CD4-positive, alpha-beta T cell treated with Interferon gamma for 1 hour (primary cell): ENCODE measurements at regions not wholly inside any gene's neighbourhood (a gene's known extent, or its start where the extent isn't known, plus 50 kb on each side); places are given as distances from the start of the nearest gene placed in this dataset.

Source experiments
- DNase-seq: peaks from one replicate; pipeline ENCODE4 v3.0.0-alpha.2; 2020

DNA sequence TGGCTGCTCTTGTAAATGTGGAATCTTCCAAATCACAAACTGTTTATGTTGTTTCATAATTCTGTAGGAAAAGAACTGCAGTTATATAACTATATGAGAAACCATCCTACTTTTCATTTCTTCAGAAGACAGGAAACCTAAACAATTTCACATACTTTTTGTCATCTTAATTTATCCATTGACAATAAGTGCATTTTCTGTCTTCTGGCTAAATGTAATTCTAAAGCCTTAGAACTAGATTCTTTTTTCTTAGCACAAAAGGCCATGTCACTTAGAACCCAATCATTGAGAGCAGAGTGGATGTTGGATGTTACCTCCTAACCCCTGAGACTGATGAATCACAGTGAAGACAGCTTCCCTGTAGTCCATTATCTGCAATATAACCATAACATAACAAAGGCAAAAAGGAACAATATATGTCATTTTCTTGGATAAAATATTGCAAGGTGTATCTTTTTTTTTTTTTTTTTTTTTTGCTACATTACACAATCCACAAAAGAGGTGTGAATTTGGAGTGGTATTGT, 410.2 kb upstream of the PRMT6 start:
- DNase-seq: no peak

DNA sequence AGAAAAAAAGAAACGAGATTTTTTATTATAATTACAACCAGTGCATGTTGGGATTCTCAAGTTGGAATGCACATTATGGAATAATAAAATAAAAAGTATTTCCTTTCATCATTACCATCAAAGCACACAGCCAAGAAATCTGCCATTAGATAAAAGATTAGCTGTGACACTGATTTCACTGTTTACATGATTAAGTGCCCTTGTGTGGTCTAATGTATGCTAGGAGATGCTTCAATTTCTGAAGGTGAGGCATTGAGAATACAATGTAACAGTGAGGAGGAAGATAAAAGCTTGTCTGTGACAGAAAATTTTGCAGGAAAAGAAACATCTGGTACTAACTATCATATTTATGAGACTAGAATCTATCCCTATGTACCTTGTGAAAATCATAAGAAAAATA, 409.7 kb upstream of the PRMT6 start:
- DNase-seq: no peak

DNA sequence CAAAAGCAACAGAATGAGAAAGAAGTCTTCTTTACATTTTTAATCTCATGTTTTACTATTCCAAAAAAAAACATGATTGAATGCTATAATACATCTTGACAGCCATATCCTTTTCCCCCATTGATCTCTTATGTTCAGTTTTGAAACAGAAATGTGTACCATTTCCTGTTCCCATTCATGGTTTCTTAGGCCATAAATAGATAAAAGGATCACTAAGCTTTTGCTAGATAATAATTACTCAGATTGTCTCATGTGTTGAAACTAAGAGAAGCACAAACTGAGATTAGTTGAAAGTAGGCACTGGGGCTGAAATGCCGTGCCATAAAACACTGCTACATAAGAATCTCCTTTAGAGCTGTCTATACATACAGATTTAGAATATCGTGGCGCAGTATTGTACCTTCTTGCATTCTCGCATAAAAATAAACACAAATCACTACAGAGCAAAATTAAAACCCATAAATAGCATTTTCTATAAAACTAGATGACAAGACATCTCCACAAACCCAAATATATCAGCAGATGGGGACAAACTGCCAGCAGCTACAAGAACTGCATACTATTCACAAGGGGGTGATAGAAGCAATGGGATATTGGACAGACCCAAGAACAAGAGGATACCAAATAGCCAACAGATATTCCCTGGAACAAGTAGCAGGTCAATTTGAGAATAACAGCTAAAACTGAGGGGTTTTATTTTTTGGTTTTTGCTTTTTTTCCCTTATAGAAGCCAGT, 405.3 kb upstream of the PRMT6 start:
- DNase-seq: no peak

DNA sequence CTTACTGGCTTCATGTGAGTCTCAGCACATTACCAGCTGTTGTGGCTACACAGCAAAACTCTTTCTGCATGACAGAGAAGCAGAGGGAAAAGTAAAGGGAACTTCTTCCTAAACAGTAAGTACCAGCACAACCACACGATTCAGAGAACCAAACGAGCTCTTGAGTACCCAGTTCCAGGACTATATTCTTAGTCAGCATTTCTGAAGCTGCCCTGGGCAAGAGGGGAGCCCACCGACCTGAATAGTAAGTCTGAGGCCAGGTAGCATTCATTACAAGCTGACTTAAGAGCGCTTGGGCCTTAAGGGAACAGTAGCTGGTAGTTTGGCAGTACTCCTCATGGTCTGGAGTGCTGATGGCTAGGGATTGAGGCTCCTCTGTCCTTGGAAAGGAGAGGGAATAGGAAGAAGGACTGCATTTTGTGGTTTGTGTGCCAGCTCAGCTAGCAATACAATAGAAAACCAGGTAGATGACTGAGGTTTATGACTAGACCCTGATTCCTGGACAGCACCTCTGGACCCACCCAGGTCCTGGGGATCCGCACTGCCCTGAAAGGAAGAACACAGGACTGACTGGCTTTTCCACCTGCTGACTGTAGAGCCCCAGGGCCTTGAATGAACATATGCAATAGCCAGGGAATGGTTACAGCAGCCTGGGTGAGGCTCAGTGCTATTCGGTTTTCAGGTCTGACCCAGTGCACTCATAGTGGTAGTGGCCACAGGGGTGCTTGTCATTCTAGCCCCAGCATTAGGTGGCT, 396.8 kb upstream of the PRMT6 start:
- DNase-seq: no peak

DNA sequence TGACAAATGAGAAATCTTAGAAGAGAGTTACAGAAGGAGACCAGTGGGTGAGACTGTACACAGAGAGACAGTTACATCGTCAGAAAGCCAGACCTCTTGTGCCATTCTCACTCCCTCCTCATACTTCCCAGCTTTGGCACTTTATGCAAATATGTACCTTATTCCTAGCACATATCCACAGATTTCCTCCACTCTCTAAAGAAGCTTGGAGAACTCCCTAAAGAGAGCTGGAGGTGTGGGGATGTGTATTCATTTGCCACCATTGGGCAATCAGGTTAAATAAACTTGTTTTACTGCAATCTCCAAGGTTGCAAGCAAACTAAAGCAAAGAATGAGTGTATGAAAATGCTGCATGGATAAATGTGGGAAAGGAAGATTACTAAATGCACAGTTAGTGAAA, 380.9 kb upstream of the PRMT6 start:
- no peak for DNase-seq

DNA sequence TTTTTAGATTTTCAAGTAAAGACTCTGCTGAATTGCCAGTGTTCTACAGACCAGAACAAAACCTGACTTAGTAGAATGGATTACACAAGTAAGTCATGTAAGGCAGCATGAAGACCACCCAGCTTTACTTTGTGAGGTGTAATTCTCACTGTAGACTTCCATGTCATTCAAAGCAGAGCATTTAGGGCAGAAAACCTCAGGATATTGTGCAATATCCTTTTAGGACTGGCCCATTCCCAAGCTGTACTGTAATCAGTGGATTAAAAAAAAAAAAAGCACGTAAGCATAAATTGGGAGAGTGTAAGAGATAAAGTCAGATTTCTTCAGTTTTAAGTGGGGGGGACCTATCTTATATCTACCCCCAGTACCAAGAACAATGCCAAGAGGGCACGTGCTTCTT, 380.5 kb upstream of the PRMT6 start:
- DNase-seq: no peak

DNA sequence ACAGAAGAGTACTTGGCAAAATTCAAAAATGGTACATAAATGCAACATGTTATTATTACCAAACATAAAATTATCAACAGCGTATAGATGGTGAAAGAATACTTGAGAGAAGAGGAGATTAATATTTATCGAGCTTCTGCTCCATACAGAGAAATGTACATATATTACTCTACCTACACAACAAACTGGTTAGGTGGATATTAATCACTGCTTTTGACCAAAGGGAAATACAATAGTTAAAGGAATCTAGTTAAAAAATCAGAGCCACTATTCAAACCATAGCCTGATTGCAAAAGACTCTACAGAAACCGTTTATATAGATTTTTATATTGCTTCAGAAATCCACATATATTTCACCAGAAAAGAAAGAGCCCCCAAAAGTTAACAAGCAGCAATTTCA, 379.3 kb upstream of the PRMT6 start:
- no peak for DNase-seq

DNA sequence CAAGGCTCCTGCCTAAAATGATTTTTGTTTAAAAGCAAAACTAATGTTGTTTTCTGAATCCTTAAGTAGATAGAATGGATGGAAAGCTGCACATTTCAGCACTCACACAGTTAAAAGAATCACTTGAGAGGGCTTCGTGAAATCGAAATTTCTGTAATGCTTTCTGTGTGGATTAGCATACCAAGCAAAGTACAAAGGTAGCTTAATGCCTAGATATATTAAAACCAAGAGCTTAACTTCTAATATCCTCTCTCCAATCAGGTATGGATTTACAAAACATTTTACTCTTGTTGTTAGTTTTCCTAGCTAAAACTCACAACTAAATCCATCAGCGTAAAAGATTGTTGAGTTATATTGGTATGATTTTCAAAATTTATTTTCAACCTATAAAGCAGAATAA, 378.8 kb upstream of the PRMT6 start:
- DNase-seq: no peak

DNA sequence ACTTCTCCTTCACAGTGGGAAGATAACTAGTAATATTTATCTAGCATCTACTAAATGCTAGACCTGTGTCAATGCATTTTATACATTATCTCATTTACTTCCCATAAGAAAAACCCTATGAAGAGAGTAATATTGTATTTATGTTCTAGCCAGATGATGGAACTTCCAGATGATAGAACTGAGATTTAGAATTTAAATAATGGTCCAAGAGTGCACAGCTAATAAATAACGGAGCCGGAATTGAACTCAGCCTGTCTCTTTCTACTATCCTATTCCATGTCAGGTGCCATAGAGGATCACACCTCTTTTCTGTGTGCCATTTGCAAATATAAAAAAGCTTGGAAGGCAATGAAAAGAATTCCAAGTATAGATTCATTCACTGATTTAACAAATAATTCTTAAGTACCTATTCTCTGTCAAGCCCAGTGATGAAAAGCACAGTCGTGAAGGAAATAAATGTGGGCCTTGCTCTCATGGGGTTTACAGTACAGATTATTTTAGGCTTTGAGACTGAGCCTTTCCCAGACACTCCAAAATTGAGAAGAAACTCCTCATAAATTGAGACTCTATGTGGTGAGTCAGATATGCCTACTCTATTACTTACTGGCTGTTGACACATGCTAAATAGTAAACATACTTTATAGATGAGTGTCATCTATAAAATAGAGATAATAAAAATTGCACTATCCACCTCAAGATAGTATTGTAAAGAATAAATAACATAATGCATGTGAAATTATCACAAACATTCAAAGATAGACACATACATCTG, 378.0 kb upstream of the PRMT6 start:
- no peak for DNase-seq

DNA sequence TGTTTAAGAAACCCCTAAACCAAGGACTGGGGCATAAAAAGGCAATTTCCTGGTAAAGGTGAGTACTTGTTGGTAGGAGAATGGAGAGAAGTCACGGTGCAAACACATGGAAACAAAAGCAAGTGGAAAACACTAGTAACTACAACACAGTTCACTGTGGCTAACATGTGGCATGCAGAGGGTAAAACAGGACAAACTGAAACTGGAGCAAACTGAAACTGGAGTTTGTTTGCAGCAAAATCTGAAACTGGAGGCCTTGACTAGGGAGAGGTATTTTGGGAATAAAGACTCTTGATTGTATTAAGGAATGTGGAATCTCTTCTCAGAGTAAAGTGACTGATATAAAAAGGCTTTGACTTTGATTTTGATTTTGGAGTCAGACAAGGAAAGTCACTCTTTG, 376.3 kb upstream of the PRMT6 start:
- DNase-seq: no peak

DNA sequence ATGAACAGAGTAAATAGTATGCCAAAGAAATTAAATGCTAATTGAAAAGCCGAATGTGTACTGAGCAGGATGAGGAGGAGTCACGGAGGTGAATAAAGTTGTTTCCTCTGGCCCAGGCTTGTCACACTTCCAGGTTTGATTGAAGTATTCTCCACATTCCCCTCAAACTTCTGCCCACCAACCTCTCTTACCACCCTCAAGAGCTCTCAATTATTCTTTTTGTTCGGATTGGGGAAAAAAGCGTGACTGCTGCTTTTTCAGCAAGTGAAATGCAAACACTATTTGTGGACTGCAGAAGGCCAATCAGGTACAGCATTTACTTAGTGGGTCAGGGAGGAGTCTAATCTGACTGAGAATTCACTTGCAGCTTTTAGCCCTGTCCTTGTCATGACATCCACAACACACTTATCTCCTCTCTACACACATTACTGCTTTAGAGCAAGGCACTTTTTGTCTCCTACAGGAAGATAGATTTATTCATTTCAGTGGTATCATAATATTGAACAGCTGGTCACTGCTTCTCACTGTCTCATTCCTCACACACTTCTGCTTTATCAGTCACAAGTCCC, 375.6 kb upstream of the PRMT6 start:
- DNase-seq: no peak

DNA sequence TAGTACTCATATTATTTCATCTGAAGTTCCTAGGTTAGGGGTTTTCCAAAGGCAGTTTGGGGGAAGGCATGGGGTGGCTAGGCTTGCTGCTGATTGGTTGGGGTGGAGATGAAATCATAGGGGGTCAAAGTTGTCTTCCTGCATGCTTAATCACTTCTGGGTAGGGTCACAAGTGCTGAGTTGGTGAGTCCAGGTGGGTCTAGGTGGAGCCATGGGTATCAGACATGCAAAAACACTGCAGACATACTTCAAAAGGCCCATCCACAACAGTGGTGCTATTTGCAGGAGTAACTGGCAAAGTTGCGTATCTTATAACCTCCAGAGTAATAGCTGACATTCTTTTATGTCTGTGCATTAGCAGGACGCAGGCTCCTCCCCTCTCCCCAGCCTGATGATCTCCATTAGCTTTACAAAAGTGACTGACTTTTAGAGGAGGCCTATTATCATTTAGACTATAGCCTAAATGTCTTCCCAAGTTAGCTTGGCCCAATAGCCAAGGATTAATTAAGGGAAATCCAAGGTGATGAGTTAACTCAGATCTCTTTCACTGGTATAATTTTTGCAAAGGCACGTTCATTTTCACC, 374.4 kb upstream of the PRMT6 start:
- DNase-seq: no peak

DNA sequence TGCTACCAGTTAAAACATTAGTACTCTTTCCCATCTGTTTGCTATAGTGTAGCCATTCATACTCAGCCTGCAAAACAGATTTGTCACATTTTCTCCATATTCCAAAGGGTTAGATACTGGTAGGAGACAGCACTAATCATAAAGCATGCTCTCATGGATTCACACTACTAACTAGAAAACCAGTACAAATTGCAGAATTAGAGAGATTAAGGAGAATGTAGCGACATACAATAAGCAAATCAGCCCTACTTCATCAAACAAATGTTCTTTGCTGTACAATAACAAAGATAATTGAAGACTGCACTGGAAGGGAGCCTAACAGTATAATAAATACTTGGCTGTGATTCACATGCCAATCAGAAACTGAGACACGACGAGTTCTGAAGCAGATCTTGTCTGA, 368.0 kb upstream of the PRMT6 start:
- DNase-seq: no peak

DNA sequence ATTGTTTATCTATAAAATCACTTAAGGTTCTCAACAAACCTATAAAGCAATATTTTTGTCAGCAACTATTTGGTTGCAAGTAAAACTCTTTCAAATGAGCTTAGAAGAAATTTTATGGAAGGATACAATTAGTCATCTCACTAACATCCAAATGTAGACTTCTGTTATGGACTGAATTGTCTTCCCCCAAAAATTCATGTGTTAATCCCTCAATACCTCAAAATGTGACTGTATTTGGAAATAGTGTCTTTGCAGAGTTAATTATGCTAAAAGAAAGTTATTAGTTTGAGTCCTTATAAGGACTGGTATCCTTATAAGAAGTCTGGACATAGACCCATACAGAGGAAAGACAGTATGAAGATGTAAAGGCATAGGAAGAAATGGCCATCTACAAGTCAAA, 357.8 kb upstream of the PRMT6 start:
- DNase-seq: no peak

DNA sequence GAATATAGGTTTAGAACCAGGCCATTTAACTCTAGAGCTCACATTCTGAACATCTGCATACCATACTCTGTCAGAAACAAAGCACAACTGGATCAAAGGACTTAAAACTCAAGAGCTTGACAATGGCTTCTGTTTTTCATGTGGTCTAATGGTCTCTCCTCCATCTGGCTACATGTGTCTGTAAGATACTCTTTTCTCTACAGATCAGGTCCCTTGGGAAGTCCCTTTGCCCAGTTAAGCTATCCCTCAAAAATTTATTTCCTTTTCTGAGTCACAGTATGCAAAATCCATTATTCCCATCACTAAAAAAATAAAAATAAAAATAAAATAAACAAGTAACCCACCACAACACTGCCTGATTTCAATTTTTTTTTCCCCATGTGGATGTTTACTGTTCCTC, 357.0 kb upstream of the PRMT6 start:
- DNase-seq: no peak

DNA sequence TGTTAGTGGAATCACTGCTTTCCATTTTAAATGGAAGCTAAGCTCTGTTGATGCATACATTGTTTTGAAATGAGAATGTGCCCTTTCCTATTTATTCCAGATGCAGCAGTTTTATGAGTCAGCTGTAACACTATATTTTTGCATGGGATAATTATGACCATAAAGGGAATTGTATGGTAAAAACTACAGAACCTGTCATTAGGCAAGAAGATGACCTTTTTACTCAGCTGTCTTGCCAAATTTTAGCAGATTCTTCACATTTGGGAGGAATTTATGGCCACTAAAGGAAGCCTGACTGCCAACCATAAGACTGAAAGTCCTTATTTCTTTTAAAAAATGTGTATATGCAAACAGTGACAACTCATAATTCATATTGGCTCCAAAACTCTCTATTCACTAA, 356.3 kb upstream of the PRMT6 start:
- no peak for DNase-seq

DNA sequence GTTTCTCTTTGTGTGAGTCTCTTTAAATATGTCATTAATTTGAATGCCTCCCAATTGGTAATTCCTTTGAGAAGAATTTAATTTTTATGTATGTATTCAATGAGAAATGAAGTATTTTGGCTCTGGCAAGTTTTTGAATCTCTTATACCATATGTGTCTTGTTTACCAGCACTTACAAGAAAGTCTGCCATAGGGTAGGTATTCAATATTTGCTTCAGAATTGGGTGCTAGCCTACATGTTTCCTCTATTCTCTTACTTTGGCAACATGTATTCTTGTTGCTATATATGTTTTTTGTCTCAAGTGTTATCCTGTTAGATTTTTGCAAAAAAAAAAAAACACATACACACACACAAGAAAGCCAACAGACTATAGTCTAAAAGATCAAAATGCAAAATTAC, 350.5 kb upstream of the PRMT6 start:
- no peak for DNase-seq

DNA sequence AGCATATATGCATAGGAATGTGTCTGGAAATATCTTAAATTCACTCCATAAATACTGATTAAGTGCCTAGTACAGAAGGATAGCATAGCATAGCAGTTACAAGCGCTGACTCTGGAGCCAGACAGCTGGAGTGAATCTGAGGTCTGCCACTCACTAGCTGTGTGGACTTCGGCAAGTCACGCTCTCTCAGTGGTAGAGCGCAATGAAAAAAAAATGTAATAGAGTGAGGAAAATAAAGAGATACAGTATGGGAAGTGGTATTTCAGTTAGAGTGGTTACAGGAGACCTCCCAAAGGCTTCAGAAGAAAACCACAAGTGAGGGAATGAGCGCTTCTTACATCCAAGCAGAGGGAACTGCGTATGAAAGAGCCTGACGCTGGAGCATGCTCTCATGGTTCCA, 338.9 kb upstream of the PRMT6 start:
- DNase-seq: no peak

DNA sequence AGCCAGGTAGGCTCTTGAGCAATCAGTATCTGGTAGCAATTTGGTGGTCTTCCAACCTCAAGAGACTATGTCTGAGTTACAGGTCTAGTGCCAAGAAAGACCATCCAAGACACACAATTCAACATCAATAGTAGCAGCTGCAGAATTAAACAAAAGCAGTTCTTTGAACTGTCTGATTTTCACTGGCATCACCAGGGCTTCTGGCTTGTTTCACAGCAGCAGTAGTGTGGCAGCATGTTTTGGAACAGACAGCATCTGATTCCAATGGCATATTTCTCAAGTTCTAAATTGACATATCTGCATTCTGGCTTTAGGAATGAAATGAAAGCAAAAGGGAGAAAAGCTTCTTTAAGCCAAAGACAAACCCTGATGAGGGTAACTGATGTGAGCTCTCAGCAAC, 334.7 kb upstream of the PRMT6 start:
- no peak for DNase-seq

DNA sequence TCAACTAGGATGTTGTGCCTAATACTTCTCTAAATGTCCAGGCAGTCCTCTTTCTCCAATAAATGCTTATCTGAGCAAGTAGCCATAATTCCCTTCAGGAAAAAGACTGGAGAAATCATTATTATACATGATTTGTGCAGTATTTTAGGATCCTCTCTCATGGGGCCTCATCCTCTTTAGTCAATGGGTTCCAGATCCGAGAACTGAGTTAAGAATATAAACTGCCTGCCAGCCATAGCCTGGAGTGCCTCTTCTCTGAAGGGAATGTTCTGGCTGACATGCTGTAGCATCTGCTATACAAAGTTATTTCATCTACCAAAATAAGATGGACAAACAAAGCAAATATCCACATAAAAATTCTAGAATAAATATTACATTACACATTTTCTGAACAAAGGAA, 334.0 kb upstream of the PRMT6 start:
- DNase-seq: no peak

DNA sequence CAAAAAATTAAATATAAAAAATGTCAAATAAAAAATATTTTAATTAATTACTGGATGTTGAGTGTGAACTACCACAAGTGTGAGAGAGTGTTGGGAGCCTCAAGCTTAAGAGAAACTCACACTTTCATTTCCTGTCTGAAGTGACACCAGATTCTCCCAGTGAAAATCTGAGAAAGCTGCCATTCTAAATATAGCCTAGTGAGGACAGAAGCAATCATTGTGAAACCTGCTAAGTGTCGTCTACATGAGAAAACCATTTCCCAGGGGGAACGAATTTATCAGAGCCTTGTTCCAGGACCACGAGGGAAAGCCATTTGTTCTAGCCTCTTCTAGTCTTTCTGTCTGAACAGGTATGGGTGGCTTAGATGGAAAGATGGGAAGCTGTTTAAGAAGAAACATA, 329.3 kb upstream of the PRMT6 start:
- DNase-seq: no peak

DNA sequence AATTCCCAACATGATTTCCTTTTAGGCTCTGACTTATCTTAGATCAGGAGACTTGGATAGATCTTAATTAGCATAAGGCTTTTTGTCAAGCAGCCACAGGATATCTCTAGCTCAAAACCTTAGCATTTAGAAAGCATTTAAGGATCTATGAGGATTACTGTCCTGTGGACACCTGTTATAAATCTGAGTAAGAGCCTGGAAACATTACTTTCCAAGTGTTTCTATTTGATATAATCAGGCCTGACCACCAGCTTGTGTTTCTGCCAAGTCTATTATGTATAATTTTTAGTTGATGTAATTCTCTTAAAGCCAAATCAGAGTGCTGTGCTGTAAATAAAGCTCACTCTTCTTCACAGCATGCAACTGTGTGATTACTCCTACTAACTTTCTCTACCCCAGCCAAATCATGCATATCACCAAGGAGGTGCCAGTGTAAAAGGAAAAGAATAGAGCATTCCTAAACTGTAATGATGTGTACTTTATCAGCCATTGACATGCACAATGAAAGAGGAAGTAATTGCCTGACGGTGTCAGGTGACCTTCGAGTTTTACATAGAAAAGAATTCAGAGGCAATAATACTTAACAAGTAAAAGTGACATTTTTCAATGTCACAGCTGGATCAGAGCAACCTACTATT, 309.9 kb upstream of the PRMT6 start:
- no peak for DNase-seq

DNA sequence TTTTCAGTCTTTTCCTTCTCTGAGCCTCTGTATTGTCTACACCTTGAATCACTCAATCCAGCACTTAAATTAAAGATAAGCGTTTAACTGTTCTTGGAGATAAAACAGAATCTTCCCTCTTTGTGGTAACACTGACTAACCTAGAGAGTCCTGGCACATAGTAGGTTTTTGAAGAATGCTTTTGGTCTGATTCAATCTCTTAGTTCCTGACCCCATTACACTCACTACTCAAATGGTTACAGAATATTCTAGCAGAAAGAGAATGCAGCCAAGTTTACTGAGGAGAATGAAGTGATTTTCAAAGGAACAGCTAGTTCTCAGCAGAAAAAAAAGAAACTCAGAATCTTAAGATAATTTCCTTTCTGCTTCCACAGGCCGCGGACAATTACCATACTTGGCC, 309.2 kb upstream of the PRMT6 start:
- DNase-seq: no peak
